CD4-positive, CD25-positive, alpha-beta regulatory T cell (primary cell): ENCODE measurements at regions not wholly inside any gene's neighbourhood (a gene's known extent, or its start where the extent isn't known, plus 50 kb on each side); places are given as distances from the start of the nearest gene placed in this dataset.

Source experiments
- ATAC-seq, 2 donors: fragments of 150-1000 bp; cut with Tn5 transposase; one replicate each; pipeline ENCODE4 v1.10.0; 2021; ENCODE audit warnings: low read depth in 2 of 2, moderate number of reproducible peaks in 2 of 2, moderate library complexity in 1 of 2
- DNase-seq, 3 donors: peaks; one replicate each; pipeline versions ENCODE4 v3.0.0 to v3.0.0-alpha.2; 2012 to 2022; ENCODE audit warnings: mixed read lengths in 1 of 3
- H3K27ac ChIP-seq: one replicate; pipeline ENCODE4 v1.7.0; 2013; ENCODE audit warnings: mild to moderate bottlenecking, low read length; ENCODE audit not compliant: insufficient read depth, poor library complexity, severe bottlenecking
- H3K27me3 ChIP-seq: one replicate; pipeline ENCODE4 v1.7.0; 2013; ENCODE audit warnings: low read length; ENCODE audit not compliant: control insufficient read depth, insufficient read depth
- H3K36me3 ChIP-seq: one replicate; pipeline ENCODE4 v1.7.0; 2013; ENCODE audit warnings: mild to moderate bottlenecking, low read length, moderate library complexity; ENCODE audit not compliant: control insufficient read depth, insufficient read depth
- H3K4me1 ChIP-seq: 2 replicates; pipeline ENCODE4 v1.7.0; 2013; ENCODE audit warnings: mild to moderate bottlenecking, low read length; ENCODE audit not compliant: insufficient read depth, control insufficient read depth, poor library complexity, severe bottlenecking
- H3K4me3 ChIP-seq: one replicate; pipeline ENCODE4 v1.7.0; 2013; ENCODE audit warnings: low read depth, mild to moderate bottlenecking, low read length, moderate library complexity
- H3K9me3 ChIP-seq, 2 experiments: 1 replicate in 1 of 2; 2 replicates in 1 of 2; pipeline ENCODE4 v1.7.0; 2013; ENCODE audit warnings: low read length in 2 of 2, mild to moderate bottlenecking in 1 of 2, moderate library complexity in 1 of 2; ENCODE audit not compliant: control insufficient read depth in 2 of 2
- H3K27ac Mint-ChIP-seq, 3 donors: one replicate each; pipeline ENCODE4 v1.8.0; 2020 to 2022; ENCODE audit warnings: mild to moderate bottlenecking in 3 of 3, mixed read lengths in 3 of 3, moderate library complexity in 2 of 3
- H3K27me3 Mint-ChIP-seq: one replicate; pipeline ENCODE4 v1.8.0; 2022; ENCODE audit warnings: mild to moderate bottlenecking, mixed read lengths
- H3K36me3 Mint-ChIP-seq: one replicate; pipeline ENCODE4 v1.8.0; 2020; ENCODE audit warnings: mixed read lengths
- H3K4me1 Mint-ChIP-seq, 4 donors: one replicate each; pipeline ENCODE4 v1.8.0; 2020 to 2022; ENCODE audit warnings: mixed read lengths in 4 of 4, mild to moderate bottlenecking in 1 of 4
- H3K4me3 Mint-ChIP-seq, 4 donors: one replicate each; pipeline ENCODE4 v1.8.0; 2020 to 2022; ENCODE audit warnings: mild to moderate bottlenecking in 4 of 4, mixed read lengths in 4 of 4, moderate library complexity in 3 of 4
- H3K9me3 Mint-ChIP-seq, 7 donors: one replicate each; pipeline ENCODE4 v1.8.0; 2020 to 2022; ENCODE audit warnings: mixed read lengths in 7 of 7, mild to moderate bottlenecking in 3 of 7, moderate library complexity in 2 of 7

DNA sequence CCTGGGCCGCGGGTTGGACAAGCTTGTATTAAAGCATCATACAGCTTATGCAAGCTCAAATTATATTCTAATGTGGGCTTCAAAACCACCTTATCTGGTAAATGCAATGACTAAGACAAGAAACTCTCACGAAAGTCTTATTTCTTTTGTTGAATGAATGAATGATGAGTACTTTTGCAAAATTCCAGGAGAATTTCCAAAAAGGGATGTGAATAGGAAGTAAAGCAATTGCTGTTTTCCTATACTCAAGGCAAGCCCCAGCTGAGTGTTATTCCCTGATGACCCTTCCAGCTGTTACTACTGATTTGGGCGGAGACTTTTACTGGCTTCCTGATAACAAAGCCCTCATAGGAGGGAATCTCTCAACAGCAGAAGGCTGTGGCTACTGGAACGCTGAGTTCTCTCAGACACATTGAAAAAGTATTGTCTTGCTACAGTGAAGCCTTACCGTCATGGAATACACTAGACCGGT, 162.8 kb downstream of the SREK1 start:
- peaks cover 21% of the 10 kb centered on the region for H3K27me3 Mint-ChIP-seq
- H3K4me3 Mint-ChIP-seq = no peak overlapping the region
- H3K4me1 Mint-ChIP-seq = peaks cover 3 to 5% (median 4%) of the 10 kb centered on the region in 4 donors
- no peak overlapping the region for H3K4me3 ChIP-seq
- H3K9me3 ChIP-seq = no peaks in the 10 kb centered on the region
- peak overlapping the region in 1 of 3 donors; percentile 41 for H3K27ac Mint-ChIP-seq
- H3K27ac ChIP-seq = no peak overlapping the region
- H3K4me1 ChIP-seq = no peaks in the 10 kb centered on the region
- ATAC-seq (no peak), DNase-seq (no peak)
- no peaks in the 10 kb centered on the region for H3K36me3 Mint-ChIP-seq
- H3K27me3 ChIP-seq = no peaks in the 10 kb centered on the region
- peaks cover 0 to 3% (median 0%) of the 10 kb centered on the region in 7 donors for H3K9me3 Mint-ChIP-seq
- no peaks in the 10 kb centered on the region for H3K36me3 ChIP-seq

DNA sequence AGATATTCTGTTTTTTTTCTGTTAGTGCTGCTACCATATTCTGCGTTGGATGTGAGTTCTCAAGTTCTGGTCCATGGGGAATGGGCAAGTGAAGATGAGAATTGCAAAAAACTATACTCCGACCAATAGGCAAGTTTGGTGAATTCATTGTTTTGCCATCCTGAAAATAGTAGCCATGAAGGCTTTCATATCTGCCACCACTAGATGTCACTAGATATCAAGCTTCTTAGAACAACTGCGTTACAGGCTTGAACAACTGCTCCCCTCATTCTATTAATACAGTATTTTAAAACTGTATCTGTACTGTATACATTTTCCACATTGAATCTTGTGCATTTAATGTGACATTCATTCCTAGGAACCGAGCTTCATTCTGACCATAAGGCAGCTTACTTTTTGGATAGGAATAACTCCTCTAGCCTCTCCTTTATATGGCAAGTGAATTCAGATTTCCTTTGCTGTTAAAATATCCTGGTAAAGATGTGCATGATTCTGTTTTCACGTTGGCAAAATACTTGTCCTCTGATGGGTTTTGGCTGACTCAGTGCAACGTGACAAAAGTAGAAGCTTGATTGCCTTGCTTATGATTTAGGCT, 163.6 kb downstream of the SREK1 start:
- peak overlapping the region in 1 of 3 donors; percentile 46 for H3K27ac Mint-ChIP-seq
- H3K4me3 Mint-ChIP-seq = no peak overlapping the region
- Histone ChIP-seq H3K9me3 (no peaks in the 10 kb centered on the region), H3K27me3 (no peaks in the 10 kb centered on the region), H3K4me1 (no peaks in the 10 kb centered on the region), H3K36me3 (no peaks in the 10 kb centered on the region), H3K27ac (no peak overlapping the region), H3K4me3 (no peak overlapping the region)
- no peaks in the 10 kb centered on the region for H3K36me3 Mint-ChIP-seq
- ATAC-seq (peak; percentile 60 to 62), DNase-seq (peak in 2 of 3 donors; percentile 50 to 67)
- H3K27me3 Mint-ChIP-seq = peaks cover 21% of the 10 kb centered on the region
- H3K4me1 Mint-ChIP-seq = peaks cover 3 to 5% (median 4%) of the 10 kb centered on the region in 4 donors
- H3K9me3 Mint-ChIP-seq = peaks cover 0 to 3% (median 0%) of the 10 kb centered on the region in 7 donors

DNA sequence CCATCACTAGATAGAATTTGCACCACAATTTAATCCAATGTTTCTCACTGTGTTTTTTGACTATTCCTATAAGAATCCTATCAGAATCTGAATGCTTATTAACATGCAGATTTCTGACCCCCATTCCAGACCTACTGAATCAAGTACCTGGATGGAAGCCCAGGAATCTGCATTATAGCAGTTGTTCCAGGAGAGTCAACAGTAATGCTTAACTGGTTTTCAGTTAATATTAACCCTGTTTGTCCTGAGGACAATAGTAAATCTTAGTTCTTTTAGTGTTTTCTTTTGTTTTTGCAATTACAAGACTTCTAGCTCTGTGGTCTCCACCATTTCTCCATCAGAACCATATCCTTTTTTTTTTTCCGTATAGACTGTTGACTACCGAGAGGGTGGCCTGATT, 168.2 kb downstream of the SREK1 start:
- H3K27me3 Mint-ChIP-seq = peaks cover 33% of the 10 kb centered on the region

DNA sequence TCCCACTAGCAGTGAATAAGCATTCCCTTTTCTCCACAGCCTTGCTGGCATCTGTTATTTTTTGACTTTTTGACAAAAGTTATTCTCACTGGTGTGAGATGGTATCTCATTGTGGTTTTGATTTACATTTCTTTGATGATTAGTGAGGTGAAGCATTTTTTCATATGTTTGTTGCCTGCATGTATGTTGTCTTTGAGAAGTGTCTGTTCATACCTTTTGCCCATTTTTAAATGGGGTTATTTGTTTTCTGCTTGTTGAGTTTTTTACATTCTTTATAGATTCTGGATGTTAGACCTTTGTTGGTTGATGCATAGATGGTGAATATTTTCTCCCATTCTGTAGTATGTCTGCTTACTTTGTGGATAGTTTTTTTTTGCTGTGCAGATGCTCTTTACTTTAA, 171.7 kb downstream of the SREK1 start:
- Histone ChIP-seq H3K4me3 (no peak overlapping the region), H3K36me3 (no peaks in the 10 kb centered on the region), H3K27me3 (peaks cover 13% of the 10 kb centered on the region), H3K4me1 (no peaks in the 10 kb centered on the region), H3K27ac (no peak overlapping the region), H3K9me3 (no peaks in the 10 kb centered on the region)
- no peaks in the 10 kb centered on the region for H3K36me3 Mint-ChIP-seq
- H3K4me1 Mint-ChIP-seq = no peaks in the 10 kb centered on the region
- DNase-seq (no peak), ATAC-seq (no peak)
- no peak overlapping the region for H3K27ac Mint-ChIP-seq
- H3K27me3 Mint-ChIP-seq = peaks cover 30% of the 10 kb centered on the region
- H3K4me3 Mint-ChIP-seq = no peak overlapping the region
- H3K9me3 Mint-ChIP-seq = peaks cover 0 to 22% (median 6%) of the 10 kb centered on the region in 7 donors

More for the DNA sequence above, 168.2 kb downstream of the SREK1 start:
- ATAC-seq = no peak
- no peak overlapping the region for H3K27ac Mint-ChIP-seq
- peaks cover 2 to 4% (median 3%) of the 10 kb centered on the region in 4 donors for H3K4me1 Mint-ChIP-seq
- H3K36me3 Mint-ChIP-seq = no peaks in the 10 kb centered on the region
- H3K4me3 ChIP-seq = no peak overlapping the region
- H3K27me3 ChIP-seq = peaks cover 11% of the 10 kb centered on the region
- DNase-seq = no peak
- no peak overlapping the region for H3K4me3 Mint-ChIP-seq
- H3K9me3 Mint-ChIP-seq = peaks cover 0 to 21% (median 6%) of the 10 kb centered on the region in 7 donors
- H3K36me3 ChIP-seq = no peaks in the 10 kb centered on the region
- H3K9me3 ChIP-seq = no peaks in the 10 kb centered on the region
- no peaks in the 10 kb centered on the region for H3K4me1 ChIP-seq
- no peak overlapping the region for H3K27ac ChIP-seq

DNA sequence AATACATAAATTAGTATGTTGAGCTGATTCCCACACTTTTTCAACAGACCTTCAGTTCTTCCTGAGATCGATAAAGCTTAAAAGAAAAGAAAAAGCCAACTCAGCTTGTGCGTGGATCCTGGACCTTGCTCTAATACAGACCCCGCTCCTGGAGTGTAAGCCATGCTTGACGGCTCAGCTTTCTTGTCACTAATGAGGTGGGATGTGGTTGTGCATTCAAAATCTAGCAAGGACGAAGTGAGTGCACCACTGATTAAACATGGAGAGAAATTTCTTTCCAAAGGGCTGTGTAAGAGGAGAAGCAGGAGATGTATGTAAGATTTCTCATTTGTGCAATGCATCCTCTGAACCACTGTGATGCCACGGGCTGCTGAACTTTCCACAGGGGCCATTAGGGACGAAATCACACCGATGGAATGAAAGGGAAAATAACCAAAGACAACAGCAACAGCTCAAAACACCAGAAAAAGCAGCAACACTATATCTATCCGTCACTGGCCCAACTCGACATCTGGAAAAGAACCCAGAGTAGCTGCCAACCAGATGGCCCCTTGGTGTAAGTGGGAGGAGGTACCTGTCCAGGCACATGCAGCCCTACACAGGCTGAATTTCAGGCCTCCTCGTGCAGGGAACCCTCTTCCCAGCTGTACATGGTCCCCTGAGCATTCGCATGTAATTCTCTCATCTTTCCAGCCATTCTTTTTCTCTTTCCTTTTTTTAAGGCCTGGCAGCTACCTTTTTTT, 178.9 kb downstream of the SREK1 start:
- Mint-ChIP-seq H3K27me3 (peaks cover 16% of the 10 kb centered on the region), H3K27ac (no peak overlapping the region), H3K36me3 (no peaks in the 10 kb centered on the region), H3K4me3 (no peak overlapping the region), H3K9me3 (peaks cover 0 to 3% (median 0%) of the 10 kb centered on the region in 7 donors), H3K4me1 (no peaks in the 10 kb centered on the region)
- Histone ChIP-seq H3K4me3 (no peak overlapping the region), H3K9me3 (no peaks in the 10 kb centered on the region), H3K27ac (no peak overlapping the region), H3K4me1 (no peaks in the 10 kb centered on the region), H3K36me3 (no peaks in the 10 kb centered on the region), H3K27me3 (peaks cover 7% of the 10 kb centered on the region)
- ATAC-seq = no peak
- DNase-seq = no peak

DNA sequence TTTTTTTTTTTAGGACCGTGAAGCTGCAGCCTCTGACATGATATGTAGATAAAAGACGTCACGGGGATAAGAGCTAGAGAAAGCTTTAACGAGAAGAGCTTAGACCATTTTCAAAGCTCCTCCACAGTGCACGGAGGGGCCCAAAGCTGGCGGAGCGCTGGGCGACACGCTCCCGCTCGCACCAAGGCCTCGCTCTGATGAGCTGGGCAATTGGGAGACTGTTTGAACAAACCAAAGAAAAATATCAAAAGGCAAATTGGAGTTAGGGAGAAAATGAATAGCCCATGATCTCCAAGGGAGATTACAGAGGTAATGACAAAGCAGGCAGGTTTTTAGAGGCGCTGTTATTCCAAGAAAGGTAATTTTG, 179.4 kb downstream of the SREK1 start:
- Histone ChIP-seq H3K27ac (no peak overlapping the region), H3K36me3 (no peaks in the 10 kb centered on the region), H3K27me3 (peaks cover 5% of the 10 kb centered on the region), H3K9me3 (no peaks in the 10 kb centered on the region), H3K4me1 (no peaks in the 10 kb centered on the region), H3K4me3 (no peak overlapping the region)
- no peaks in the 10 kb centered on the region for H3K36me3 Mint-ChIP-seq
- H3K9me3 Mint-ChIP-seq = peaks cover 0 to 3% (median 0%) of the 10 kb centered on the region in 7 donors
- H3K27ac Mint-ChIP-seq = no peak overlapping the region
- H3K27me3 Mint-ChIP-seq = peaks cover 16% of the 10 kb centered on the region
- no peak overlapping the region for H3K4me3 Mint-ChIP-seq
- DNase-seq (no peak), ATAC-seq (no peak)
- H3K4me1 Mint-ChIP-seq = no peaks in the 10 kb centered on the region

DNA sequence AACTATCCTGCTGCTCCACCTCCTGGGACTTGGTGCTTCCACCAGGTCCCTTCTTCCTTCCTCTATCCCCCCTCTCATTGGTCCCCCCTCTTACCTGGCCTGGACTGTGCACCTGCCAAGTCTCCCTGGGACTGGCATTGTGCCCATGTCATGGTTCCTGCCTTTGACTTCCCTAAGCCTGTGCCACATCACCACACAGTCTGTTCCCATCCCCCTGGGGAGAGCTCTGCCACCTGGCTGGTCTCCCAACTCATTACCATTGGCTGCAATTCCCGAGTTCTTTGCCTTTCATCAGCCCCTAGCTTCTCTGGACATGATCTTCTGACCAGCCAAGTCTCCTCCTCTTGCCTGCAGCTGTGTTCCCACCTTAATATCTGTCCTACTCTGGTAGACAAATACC, 180.3 kb downstream of the SREK1 start:
- no peaks in the 10 kb centered on the region for H3K9me3 ChIP-seq
- peaks cover 5% of the 10 kb centered on the region for H3K27me3 ChIP-seq
- Mint-ChIP-seq H3K9me3 (peaks cover 0 to 3% (median 0%) of the 10 kb centered on the region in 7 donors), H3K36me3 (no peaks in the 10 kb centered on the region), H3K27ac (no peak overlapping the region), H3K4me3 (no peak overlapping the region), H3K27me3 (peaks cover 16% of the 10 kb centered on the region), H3K4me1 (no peaks in the 10 kb centered on the region)
- H3K4me3 ChIP-seq = no peak overlapping the region
- H3K27ac ChIP-seq = no peak overlapping the region
- ATAC-seq (no peak), DNase-seq (no peak)
- no peaks in the 10 kb centered on the region for H3K4me1 ChIP-seq
- H3K36me3 ChIP-seq = no peaks in the 10 kb centered on the region

DNA sequence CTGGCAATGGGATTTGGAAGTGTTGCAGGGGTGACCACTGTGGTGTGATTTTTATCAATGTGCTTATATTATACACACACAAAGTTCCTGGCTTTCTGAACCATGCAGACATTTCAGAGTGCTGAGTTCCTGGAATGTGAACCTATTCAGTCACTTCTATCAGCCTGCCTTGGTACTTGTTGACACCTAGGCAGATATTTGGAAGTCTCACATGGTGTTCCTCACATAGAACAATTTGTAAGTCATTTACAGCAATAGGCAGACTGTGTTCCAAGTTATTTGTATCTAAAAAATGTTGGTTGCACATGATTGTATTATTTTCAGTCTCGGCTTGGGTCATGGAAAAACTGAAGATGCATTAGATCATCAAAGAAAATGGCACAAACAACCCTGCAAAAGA, 182.2 kb downstream of the SREK1 start:
- Histone ChIP-seq H3K9me3 (no peaks in the 10 kb centered on the region), H3K27me3 (peaks cover 5% of the 10 kb centered on the region), H3K4me3 (no peak overlapping the region), H3K36me3 (no peaks in the 10 kb centered on the region), H3K27ac (no peak overlapping the region), H3K4me1 (no peaks in the 10 kb centered on the region)
- Mint-ChIP-seq H3K27ac (no peak overlapping the region), H3K4me1 (no peaks in the 10 kb centered on the region), H3K27me3 (peaks cover 8% of the 10 kb centered on the region), H3K9me3 (peaks cover 0 to 3% (median 0%) of the 10 kb centered on the region in 7 donors), H3K36me3 (no peaks in the 10 kb centered on the region), H3K4me3 (no peak overlapping the region)
- DNase-seq (no peak), ATAC-seq (no peak)
